Panc1 (cell line): ENCODE measurements at regions not wholly inside any gene's neighbourhood (a gene's known extent, or its start where the extent isn't known, plus 50 kb on each side); places are given as distances from the start of the nearest gene placed in this dataset.

Experiments
- ATAC-seq: fragments of 200-7000 bp; cut with Tn5 transposase; 2 replicates; pipeline ENCODE4 v1.9.1; 2020; ENCODE audit warnings: mild to moderate bottlenecking, moderate library complexity
- BruUV-seq: library from RNA; stranded (reverse); fragments of 400-500 nt; replicated peaks from 2 replicates; lab custom pipeline; 2021; lab: Mats Ljungman, UMichigan
- CTCF ChIA-PET: fragments of 300-600 bp; sonication (Branson Sonifier 250); formaldehyde crosslinking; loops from one replicate; lab custom pipeline; 2022; ENCODE audit warnings: antibody characterized with exemption; lab: Charles Lee
- POLR2A ChIA-PET: fragments of 300-600 bp; sonication (Branson Sonifier 250); formaldehyde crosslinking; loops from one replicate; lab custom pipeline; 2022; ENCODE audit warnings: antibody characterized with exemption; lab: Charles Lee
- DNase-seq: peaks from one replicate; pipeline ENCODE4 v3.0.0-alpha.2; 2010; ENCODE audit warnings: low read depth, low spot score
- H3K27ac ChIP-seq: 2 replicates; pipeline ENCODE4 v1.5.1; 2011; ENCODE audit warnings: mild to moderate bottlenecking, low read length, inconsistent platforms
- H3K27me3 ChIP-seq: fragments of 200-500 bp; sonication (Bioruptor generic); 2 replicates; pipeline ENCODE4 v1.6.0; 2014; ENCODE audit warnings: low read length, inconsistent platforms; ENCODE audit not compliant: control insufficient read depth, insufficient read depth
- H3K36me3 ChIP-seq: fragments of 200-500 bp; sonication (Bioruptor generic); 2 replicates; pipeline ENCODE4 v1.5.1; 2014; ENCODE audit warnings: inconsistent platforms, mild to moderate bottlenecking, low read length, moderate library complexity; ENCODE audit not compliant: control insufficient read depth, insufficient read depth
- H3K4me1 ChIP-seq: 2 replicates; pipeline ENCODE4 v1.5.1; 2011; ENCODE audit warnings: inconsistent platforms, mild to moderate bottlenecking, low read length, moderate library complexity; ENCODE audit not compliant: control insufficient read depth, insufficient read depth
- H3K4me3 ChIP-seq, 2 experiments: 2 replicates each; pipeline ENCODE4 v1.5.1; 2011 to 2012; ENCODE audit warnings: low read depth in 2 of 2, low read length in 2 of 2, mild to moderate bottlenecking in 2 of 2, inconsistent platforms in 1 of 2, moderate library complexity in 1 of 2
- H3K9me3 ChIP-seq: fragments of 200-500 bp; sonication (Bioruptor generic); 2 replicates; pipeline ENCODE4 v1.5.1; 2014; ENCODE audit warnings: low read depth, mild to moderate bottlenecking, inconsistent platforms, low read length, moderate library complexity; ENCODE audit not compliant: control insufficient read depth, insufficient read depth
- POLR2AphosphoS5 ChIP-seq: IDR thresholded peaks from 2 replicates; pipeline ENCODE4 v1.6.1; 2012; ENCODE audit warnings: mild to moderate bottlenecking, low read depth, low read length, moderate library complexity
- SIN3A ChIP-seq: IDR thresholded peaks from 2 replicates; pipeline ENCODE4 v1.6.1; 2012; ENCODE audit warnings: low read depth, mild to moderate bottlenecking, low read length, moderate library complexity, borderline replicate concordance; ENCODE audit not compliant: insufficient read depth
- TCF7L2 ChIP-seq: IDR thresholded peaks from 2 replicates; pipeline ENCODE4 v1.6.1; 2011; ENCODE audit warnings: mild to moderate bottlenecking, low read depth, low read length, inconsistent platforms
- in situ Hi-C: cut with HindIII; loops from 2 replicates; pipeline ENCODE4 v1.10.0; 2016; ENCODE audit warnings: low sequenced_read_pairs, low pct_unique_long_range_greater_than_20kb
- intact Hi-C: fragments of 100-400 bp; cut with micrococcal nuclease; formaldehyde crosslinking; loops from one replicate; pipeline ENCODE4 v1.10.0; 2022; ENCODE audit not compliant: unreplicated experiment
- TF ChIP-seq, protein P1 (sequence below): fragments of 450-650 bp; IDR thresholded peaks from 2 replicates; pipeline ENCODE4 v1.5.1; 2017; ENCODE audit warnings: mild to moderate bottlenecking
- TF ChIP-seq, protein P2 (sequence below), 2 experiments: IDR thresholded peaks; 2 replicates each; pipeline ENCODE4 v1.6.1; 2011 to 2012; ENCODE audit warnings: low read depth in 2 of 2, control low read depth in 1 of 2, low read length in 1 of 2, mild to moderate bottlenecking in 1 of 2, moderate library complexity in 1 of 2; ENCODE audit not compliant: insufficient read depth in 1 of 2

DNA sequence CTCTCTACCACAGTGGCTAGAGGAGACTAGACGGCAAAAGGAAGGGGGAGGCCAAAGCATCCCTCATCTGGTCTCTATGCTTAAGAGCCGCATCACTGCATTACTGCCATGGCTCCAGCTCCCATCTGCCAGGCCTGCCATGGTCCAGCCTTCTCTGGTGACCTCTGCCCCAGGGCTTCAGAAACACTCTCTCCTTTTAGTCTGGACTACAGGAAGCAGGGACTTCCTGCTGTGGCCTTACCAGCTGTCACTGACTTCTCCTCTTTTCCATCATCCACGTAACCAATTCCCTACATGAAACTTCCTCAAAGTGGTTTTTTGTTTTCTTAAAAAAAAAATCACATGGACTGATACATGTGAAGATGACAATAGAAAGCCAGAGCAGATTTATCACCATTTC lies 323.1 kb upstream of the NFIA start:
- BruUV-seq = no TSS peak

DNA sequence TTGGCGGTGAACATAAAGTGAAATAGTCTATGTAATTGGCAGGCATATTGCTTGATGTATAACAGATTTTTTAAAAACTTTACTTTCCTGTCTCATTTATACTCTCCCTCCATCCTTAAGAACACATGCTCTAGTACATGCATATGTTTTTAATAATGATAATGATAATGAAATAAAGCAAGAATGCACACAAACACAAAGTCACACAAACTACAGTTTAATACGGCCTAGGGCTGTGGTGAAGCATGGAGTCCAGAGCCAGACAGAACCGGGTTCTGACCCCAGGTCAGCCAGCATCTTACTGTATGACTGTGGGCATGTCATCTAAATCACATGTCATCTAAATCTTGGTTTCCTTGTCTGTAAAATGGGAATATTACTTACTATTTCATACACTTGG lies 324.9 kb upstream of the NFIA start:
- ChIA-PET CTCF (no interaction called here), POLR2A (no interaction called here)
- Histone ChIP-seq H3K9me3 (no peaks in the 10 kb centered on the region), H3K27ac (no peak overlapping the region), H3K27me3 (no peaks in the 10 kb centered on the region), H3K4me3 (no peak overlapping the region), H3K36me3 (no peaks in the 10 kb centered on the region), H3K4me1 (no peaks in the 10 kb centered on the region)
- DNase-seq = no peak
- ATAC-seq = no peak
- intact Hi-C loops = no loop called here
- BruUV-seq = no TSS peak
- in situ Hi-C loops = no loop called here
- TF ChIP-seq SIN3A (no peak), TCF7L2 (no peak)

More for the DNA sequence above, 323.1 kb upstream of the NFIA start:
- Histone ChIP-seq H3K4me1 (no peaks in the 10 kb centered on the region), H3K36me3 (no peaks in the 10 kb centered on the region), H3K9me3 (no peaks in the 10 kb centered on the region), H3K27ac (no peak overlapping the region), H3K4me3 (no peak overlapping the region), H3K27me3 (peaks cover under 1% of the 10 kb centered on the region; the same call in 1 of the 2 replicates)
- in situ Hi-C loops (no loop called here), intact Hi-C loops (no loop called here)
- POLR2A ChIA-PET = no interaction called here
- no peak for TF ChIP-seq POLR2AphosphoS5
- TF ChIP-seq, protein P1, sequence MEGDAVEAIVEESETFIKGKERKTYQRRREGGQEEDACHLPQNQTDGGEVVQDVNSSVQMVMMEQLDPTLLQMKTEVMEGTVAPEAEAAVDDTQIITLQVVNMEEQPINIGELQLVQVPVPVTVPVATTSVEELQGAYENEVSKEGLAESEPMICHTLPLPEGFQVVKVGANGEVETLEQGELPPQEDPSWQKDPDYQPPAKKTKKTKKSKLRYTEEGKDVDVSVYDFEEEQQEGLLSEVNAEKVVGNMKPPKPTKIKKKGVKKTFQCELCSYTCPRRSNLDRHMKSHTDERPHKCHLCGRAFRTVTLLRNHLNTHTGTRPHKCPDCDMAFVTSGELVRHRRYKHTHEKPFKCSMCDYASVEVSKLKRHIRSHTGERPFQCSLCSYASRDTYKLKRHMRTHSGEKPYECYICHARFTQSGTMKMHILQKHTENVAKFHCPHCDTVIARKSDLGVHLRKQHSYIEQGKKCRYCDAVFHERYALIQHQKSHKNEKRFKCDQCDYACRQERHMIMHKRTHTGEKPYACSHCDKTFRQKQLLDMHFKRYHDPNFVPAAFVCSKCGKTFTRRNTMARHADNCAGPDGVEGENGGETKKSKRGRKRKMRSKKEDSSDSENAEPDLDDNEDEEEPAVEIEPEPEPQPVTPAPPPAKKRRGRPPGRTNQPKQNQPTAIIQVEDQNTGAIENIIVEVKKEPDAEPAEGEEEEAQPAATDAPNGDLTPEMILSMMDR = no peak
- CTCF ChIA-PET = no interaction called here
- ATAC-seq (no peak), DNase-seq (no peak)

DNA sequence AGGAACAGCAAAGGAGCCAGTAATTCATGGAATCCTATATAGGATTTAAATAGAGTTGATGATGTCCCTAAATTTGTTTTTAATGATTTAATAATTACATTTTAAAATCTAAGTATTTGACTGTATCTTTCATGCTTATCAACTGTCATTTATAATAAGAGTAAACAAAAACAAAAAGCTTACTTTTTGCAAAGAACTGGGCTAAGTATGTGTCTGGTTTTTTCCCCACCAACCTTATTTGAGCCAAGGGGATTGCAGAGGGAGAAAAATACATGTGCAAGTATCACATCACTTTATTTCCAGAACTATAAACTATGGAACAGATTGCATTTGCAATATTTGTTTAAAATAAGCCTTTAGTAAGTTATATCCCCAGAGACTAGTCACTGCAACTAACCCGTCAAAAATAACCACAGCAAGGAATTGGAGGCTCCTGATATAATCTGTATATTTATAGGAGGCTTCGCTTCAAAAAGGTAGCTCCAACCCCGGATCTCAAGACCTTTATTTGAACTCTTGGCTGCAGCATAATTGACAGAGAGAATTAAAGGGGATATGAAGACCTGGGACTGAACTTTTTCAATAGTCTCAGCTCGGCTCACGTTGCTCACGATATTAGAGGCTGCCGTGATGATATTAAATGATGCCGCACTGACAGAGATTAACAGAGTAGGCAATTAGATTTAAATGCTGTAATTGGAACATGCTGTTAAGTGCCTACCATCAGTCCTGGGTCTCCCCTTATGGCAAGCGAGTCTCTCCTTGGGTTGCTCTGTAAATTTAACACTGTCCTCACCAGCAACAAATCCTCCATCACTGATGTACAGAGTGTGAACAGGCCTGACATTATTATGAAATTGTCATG lies 329.1 kb upstream of the NFIA start:
- no peak for ATAC-seq

More for the DNA sequence above, 329.1 kb upstream of the NFIA start:
- ChIA-PET POLR2A (no interaction called here), CTCF (no interaction called here)
- Histone ChIP-seq H3K27me3 (no peaks in the 10 kb centered on the region), H3K9me3 (no peaks in the 10 kb centered on the region), H3K4me1 (no peaks in the 10 kb centered on the region), H3K4me3 (no peak overlapping the region), H3K27ac (no peak overlapping the region), H3K36me3 (no peaks in the 10 kb centered on the region)
- TF ChIP-seq SIN3A (no peak), TCF7L2 (no peak), POLR2AphosphoS5 (no peak)
- TF ChIP-seq, protein P1 = no peak
- TF ChIP-seq, protein P2, sequence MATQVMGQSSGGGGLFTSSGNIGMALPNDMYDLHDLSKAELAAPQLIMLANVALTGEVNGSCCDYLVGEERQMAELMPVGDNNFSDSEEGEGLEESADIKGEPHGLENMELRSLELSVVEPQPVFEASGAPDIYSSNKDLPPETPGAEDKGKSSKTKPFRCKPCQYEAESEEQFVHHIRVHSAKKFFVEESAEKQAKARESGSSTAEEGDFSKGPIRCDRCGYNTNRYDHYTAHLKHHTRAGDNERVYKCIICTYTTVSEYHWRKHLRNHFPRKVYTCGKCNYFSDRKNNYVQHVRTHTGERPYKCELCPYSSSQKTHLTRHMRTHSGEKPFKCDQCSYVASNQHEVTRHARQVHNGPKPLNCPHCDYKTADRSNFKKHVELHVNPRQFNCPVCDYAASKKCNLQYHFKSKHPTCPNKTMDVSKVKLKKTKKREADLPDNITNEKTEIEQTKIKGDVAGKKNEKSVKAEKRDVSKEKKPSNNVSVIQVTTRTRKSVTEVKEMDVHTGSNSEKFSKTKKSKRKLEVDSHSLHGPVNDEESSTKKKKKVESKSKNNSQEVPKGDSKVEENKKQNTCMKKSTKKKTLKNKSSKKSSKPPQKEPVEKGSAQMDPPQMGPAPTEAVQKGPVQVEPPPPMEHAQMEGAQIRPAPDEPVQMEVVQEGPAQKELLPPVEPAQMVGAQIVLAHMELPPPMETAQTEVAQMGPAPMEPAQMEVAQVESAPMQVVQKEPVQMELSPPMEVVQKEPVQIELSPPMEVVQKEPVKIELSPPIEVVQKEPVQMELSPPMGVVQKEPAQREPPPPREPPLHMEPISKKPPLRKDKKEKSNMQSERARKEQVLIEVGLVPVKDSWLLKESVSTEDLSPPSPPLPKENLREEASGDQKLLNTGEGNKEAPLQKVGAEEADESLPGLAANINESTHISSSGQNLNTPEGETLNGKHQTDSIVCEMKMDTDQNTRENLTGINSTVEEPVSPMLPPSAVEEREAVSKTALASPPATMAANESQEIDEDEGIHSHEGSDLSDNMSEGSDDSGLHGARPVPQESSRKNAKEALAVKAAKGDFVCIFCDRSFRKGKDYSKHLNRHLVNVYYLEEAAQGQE (IDR thresholded peaks at IDR 0.05; ENCODE audit: insufficient read depth in 1 of 2, low read depth in 2 of 2, low read length in 1 of 2) = no peak
- DNase-seq = no peak
- in situ Hi-C loops (no loop called here), intact Hi-C loops (no loop called here)
- BruUV-seq = no TSS peak
